C4-2B (cell line): ENCODE measurements at regions not wholly inside any gene's neighbourhood (a gene's known extent, or its start where the extent isn't known, plus 50 kb on each side); places are given as distances from the start of the nearest gene placed in this dataset.

Source experiments
- CTCF ChIP-seq: fragments of 450-650 bp; conservative IDR thresholded peaks from 2 replicates; pipeline ENCODE4 v1.5.1; 2017; ENCODE audit warnings: mild to moderate bottlenecking
- ZFX ChIP-seq: fragments of 450-650 bp; IDR thresholded peaks from 2 replicates; pipeline ENCODE4 v1.6.1; 2017

- TF ChIP-seq CTCF (no peak), ZFX (no peak)
These were observed 688.9 kb upstream of the ID2 start for GRCh38 chr2:7992612-7993602.
